ENCODE measurements at regions not wholly inside any gene's neighbourhood (a gene's known extent, or its start where the extent isn't known, plus 50 kb on each side); places are given as distances from the start of the nearest gene placed in this dataset.
A peak's percentile ranks its signal among the peaks of the same experiment; 100 is the strongest.

- H3K4ac ChIP-seq (replicated peaks; ENCODE audit: insufficient read length, low read depth, low read length): no peak overlapping the region
These were observed 413.3 kb downstream of the KCTD12 start for GRCh38 chr13:76472916-76473315.

More at GRCh38 chr13:76472916-76473315, 413.3 kb downstream of the KCTD12 start:
- H3K23me2 ChIP-seq (ENCODE audit: low read depth, low read length): no peaks in the 10 kb centered on the region
- H3K18ac ChIP-seq (ENCODE audit: extremely low read depth, low read length): no peak overlapping the region
- H3K4me2 ChIP-seq (ENCODE audit: insufficient read depth in 1 of 2, low read depth in 2 of 2, low read length in 2 of 2): no peak overlapping the region
- CTCF ChIA-PET (ENCODE audit: partially characterized antibody): interaction anchor here (0.7 to 6.8 kb wide), 16 partner anchors 10 to 904 kb away, joined by 3 to 46 read pairs (median 4); no protein-coding TSS in a partner anchor
- no peaks in the 10 kb centered on the region for H3K27me3 ChIP-seq (replicated peaks in 1 of 4; ENCODE audit: control insufficient read depth in 3 of 4, extremely low read depth in 1 of 4, insufficient read depth in 3 of 4, low read length in 3 of 4)
- H3K14ac ChIP-seq (ENCODE audit: insufficient read length): no peak overlapping the region
- no peak overlapping the region for H2BK20ac ChIP-seq (ENCODE audit: low read length)
- H2BK12ac ChIP-seq (ENCODE audit: low read depth, low read length): no peak overlapping the region
- POLR2A ChIA-PET (ENCODE audit: partially characterized antibody): no interaction called here
- no peak overlapping the region for H2BK5ac ChIP-seq (ENCODE audit: low read depth, low read length)
- TF ChIP-seq TAF1 (IDR thresholded peaks at IDR 0.05; ENCODE audit: low read depth, low read length) (no peak), CHD1 (IDR thresholded peaks at IDR 0.05; ENCODE audit: low read depth, low read length) (no peak), NRF1 (IDR thresholded peaks at IDR 0.05; ENCODE audit: low read depth, low read length) (no peak), MAFK (IDR thresholded peaks at IDR 0.05; ENCODE audit: low read depth, low read length) (no peak), RNF2 (IDR thresholded peaks at IDR 0.05; ENCODE audit: borderline replicate concordance, low read depth, low read length, missing control alignments, poor library complexity, severe bottlenecking) (no peak), POU5F1 (IDR thresholded peaks at IDR 0.05; ENCODE audit: low read depth, low read length) (no peak), RAD21 (IDR thresholded peaks at IDR 0.05 in 1 of 2, conservative IDR thresholded peaks at IDR 0.05 in 1 of 2; ENCODE audit: low read depth in 2 of 2, low read length in 2 of 2) (no peak), EP300 (IDR thresholded peaks at IDR 0.05; ENCODE audit: borderline replicate concordance in 1 of 2, low read depth in 2 of 2, low read length in 2 of 2) (no peak), BACH1 (IDR thresholded peaks at IDR 0.05; ENCODE audit: low read length) (no peak), ASH2L (IDR thresholded peaks at IDR 0.05; ENCODE audit: low read length) (no peak), KDM5A (IDR thresholded peaks at IDR 0.05; ENCODE audit: low read length) (no peak)
- TF ChIP-seq, protein P1, sequence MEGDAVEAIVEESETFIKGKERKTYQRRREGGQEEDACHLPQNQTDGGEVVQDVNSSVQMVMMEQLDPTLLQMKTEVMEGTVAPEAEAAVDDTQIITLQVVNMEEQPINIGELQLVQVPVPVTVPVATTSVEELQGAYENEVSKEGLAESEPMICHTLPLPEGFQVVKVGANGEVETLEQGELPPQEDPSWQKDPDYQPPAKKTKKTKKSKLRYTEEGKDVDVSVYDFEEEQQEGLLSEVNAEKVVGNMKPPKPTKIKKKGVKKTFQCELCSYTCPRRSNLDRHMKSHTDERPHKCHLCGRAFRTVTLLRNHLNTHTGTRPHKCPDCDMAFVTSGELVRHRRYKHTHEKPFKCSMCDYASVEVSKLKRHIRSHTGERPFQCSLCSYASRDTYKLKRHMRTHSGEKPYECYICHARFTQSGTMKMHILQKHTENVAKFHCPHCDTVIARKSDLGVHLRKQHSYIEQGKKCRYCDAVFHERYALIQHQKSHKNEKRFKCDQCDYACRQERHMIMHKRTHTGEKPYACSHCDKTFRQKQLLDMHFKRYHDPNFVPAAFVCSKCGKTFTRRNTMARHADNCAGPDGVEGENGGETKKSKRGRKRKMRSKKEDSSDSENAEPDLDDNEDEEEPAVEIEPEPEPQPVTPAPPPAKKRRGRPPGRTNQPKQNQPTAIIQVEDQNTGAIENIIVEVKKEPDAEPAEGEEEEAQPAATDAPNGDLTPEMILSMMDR (IDR thresholded peaks at IDR 0.05; ENCODE audit: control extremely low read depth in 1 of 3, insufficient read depth in 1 of 3, low read depth in 1 of 3, low read length in 3 of 3): no peak
- H2BK120ac ChIP-seq (replicated peaks; ENCODE audit: low read depth, low read length): no peak overlapping the region
- no peaks in the 10 kb centered on the region for H4K20me1 ChIP-seq (replicated peaks in 1 of 2; ENCODE audit: control insufficient read depth in 1 of 2, insufficient read depth in 2 of 2, low read length in 2 of 2)
- H4K5ac ChIP-seq (ENCODE audit: insufficient read length, low read depth, low read length): no peak overlapping the region
- no peaks in the 10 kb centered on the region for H3K79me1 ChIP-seq (ENCODE audit: low read depth, low read length)
- H3K56ac ChIP-seq (replicated peaks; ENCODE audit: insufficient read length, low read depth, low read length): no peak overlapping the region
- no peak overlapping the region for H3K23ac ChIP-seq (ENCODE audit: insufficient read length)
- H2AK5ac ChIP-seq (ENCODE audit: low read depth, low read length): no peak overlapping the region
- no peak overlapping the region for H4K91ac ChIP-seq (replicated peaks; ENCODE audit: insufficient read length, low read length)
- no peaks in the 10 kb centered on the region for H3K9me3 ChIP-seq (ENCODE audit: insufficient read depth in 2 of 2, low read depth in 1 of 2, low read length in 1 of 2)
- H3K4me1 ChIP-seq (replicated peaks in 1 of 4; ENCODE audit: control insufficient read depth in 3 of 4, insufficient read depth in 4 of 4, low read length in 3 of 4): peaks cover 0 to 2% (median 0%) of the 10 kb centered on the region in 4 experiments; a peak in 1 of 7 replicates
- DNase-seq (ENCODE audit: low read depth in 1 of 2, low spot score in 2 of 2) (no peak), FAIRE-seq (no peak)
- H3K9ac ChIP-seq (replicated peaks in 1 of 4; ENCODE audit: extremely low read depth in 1 of 4, low read depth in 3 of 4, low read length in 3 of 4): no peak overlapping the region
- H3K79me2 ChIP-seq (ENCODE audit: control insufficient read depth in 1 of 2, insufficient read depth in 2 of 2, low read length in 2 of 2): no peaks in the 10 kb centered on the region
- WGBS, 2 experiments (ENCODE audit: extremely low coverage in 1 of 2, insufficient coverage in 1 of 2, insufficient read length in 1 of 2, insufficient replicate concordance in 2 of 2, low coverage in 1 of 2, low lambda C conversion rate in 2 of 2, missing lambda C conversion rate in 1 of 2): 83% methylated on average over 2 of the region's 2 CpGs; no CpG with 5 or more reads in 1 of the 2 experiments
- no peak overlapping the region for H3K27ac ChIP-seq (ENCODE audit: low read depth, low read length)
- no peak overlapping the region for H2BK15ac ChIP-seq (ENCODE audit: low read length)
- H3K36me3 ChIP-seq (ENCODE audit: control insufficient read depth in 2 of 4, insufficient read depth in 4 of 4, low read length in 3 of 4): no peaks in the 10 kb centered on the region
- no peak overlapping the region for H3K4me3 ChIP-seq (ENCODE audit: extremely low read depth in 1 of 4, insufficient read depth in 2 of 4, low read depth in 3 of 4, low read length in 4 of 4)
- H4K8ac ChIP-seq (ENCODE audit: extremely low read depth, insufficient read depth, low read length): no peak overlapping the region
- peak overlapping the region; percentile 27; the same call in 1 of the 2 replicates for H2AFZ ChIP-seq (ENCODE audit: low read length)

Data from H1 (cell line).